Erythroblast (primary cell): ENCODE measurements at regions not wholly inside any gene's neighbourhood (a gene's known extent, or its start where the extent isn't known, plus 50 kb on each side); places are given as distances from the start of the nearest gene placed in this dataset.

ENCODE experiments used
- DNase-seq, 2 experiments: peaks; one replicate each; lab custom pipeline; 2025; lab: John Stamatoyannopoulos, UW
- GATA1 ChIP-seq: IDR thresholded peaks from 2 replicates; pipeline ENCODE4 v1.6.1; 2011; ENCODE audit warnings: low read depth, mild to moderate bottlenecking, control low read depth, low read length, moderate library complexity
- POLR2A ChIP-seq: IDR thresholded peaks from 2 replicates; pipeline ENCODE4 v1.6.1; 2011; ENCODE audit warnings: mild to moderate bottlenecking, low read length

GRCh38 chr16:79713609-79714309 lies 113.2 kb upstream of the MAF start:
- TF ChIP-seq GATA1: no peak
- no peak for TF ChIP-seq POLR2A
- no peak for DNase-seq

DNA sequence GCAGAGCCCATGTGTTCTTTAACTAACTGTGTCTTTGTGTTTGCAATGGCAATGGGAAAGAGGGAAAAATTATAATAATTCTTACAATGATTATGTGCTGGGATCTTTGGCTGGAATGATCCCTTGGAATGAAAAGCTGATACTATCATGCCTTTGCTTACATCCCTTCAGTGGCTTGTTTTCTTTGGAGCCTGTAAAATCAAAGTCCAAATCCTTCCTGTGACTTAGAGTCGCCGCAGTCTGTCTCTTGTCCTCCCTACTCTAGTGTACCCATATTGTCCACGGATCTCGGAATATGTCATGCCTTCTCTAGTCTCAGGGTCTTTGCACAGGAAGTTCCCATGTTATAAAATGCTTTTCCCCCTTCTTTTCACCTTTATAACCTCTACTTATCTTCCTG lies 111.7 kb upstream of the MAF start:
- no peak for DNase-seq
- no peak for TF ChIP-seq GATA1
- TF ChIP-seq POLR2A: no peak

DNA sequence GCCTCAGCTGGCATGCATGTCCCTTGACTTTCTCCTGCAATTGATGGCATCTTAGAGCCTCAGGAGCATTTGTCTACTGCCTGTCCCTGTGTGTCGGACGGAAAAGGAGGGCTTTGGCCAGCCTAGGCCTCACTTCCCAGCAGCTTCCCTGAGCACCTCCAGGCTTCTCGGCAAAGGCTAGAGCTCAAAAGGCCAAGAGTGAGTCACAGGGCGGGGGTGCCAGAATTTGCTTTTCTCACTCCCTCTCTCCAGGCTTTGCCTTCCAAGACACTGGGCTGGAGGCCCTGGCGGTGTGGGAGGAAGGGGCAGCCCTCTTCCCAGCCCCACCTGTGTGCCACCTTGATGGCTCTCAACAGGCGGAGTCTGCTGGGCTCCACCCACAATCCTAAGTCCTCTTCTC lies 107.3 kb upstream of the MAF start:
- DNase-seq: no peak
- TF ChIP-seq POLR2A (no peak), GATA1 (no peak)

GRCh38 chr16:79703066-79703465 lies 102.5 kb upstream of the MAF start:
- no peak for TF ChIP-seq GATA1
- no peak for TF ChIP-seq POLR2A
- DNase-seq: no peak

DNA sequence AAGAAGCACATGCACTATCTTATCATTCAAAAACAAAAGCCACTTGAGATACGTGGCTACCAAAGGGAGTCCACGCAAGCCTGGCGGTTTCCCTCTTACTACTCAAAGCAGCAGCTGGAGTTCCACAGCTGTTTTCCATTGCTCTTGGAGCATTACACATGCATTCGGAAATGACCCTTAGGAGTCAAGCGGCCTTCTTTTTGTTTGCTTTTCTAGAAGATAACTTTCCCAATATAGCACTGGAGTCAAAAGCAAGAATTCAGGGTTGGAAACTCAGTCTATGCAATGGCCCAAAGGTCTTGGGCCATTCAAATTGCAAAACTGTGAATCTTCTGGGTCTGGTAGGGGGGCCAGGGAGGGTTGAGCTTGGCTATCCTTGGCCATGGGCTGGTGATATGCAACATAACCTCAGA lies 97.8 kb upstream of the MAF start:
- TF ChIP-seq POLR2A: no peak
- no peak for TF ChIP-seq GATA1
- DNase-seq: no peak

- DNase-seq: no peak
- no peak for TF ChIP-seq POLR2A
- TF ChIP-seq GATA1: no peak
Observed at GRCh38 chr16:79697562-79698112, 97.1 kb upstream of the MAF start.

DNA sequence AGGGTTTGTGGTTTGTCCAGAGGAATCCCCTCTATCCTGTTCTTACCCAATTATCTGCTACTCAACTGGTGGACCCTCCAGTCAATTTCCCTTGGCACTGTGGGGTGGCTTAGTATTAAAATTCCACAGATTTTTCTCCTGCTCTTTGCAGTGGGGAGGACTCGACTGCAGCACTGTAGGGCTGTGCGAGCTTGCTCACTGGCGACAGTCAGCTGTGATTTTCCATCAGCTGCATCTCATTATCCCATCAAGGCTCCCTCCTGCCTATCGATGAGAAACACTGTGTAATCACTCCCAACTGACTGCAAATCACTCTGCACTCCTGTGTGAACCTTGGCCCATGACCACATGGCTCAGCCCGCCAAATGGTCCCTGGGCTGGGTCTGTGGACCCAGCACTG lies 90.5 kb upstream of the MAF start:
- no peak for DNase-seq
- no peak for TF ChIP-seq POLR2A
- TF ChIP-seq GATA1: no peak

GRCh38 chr16:79690159-79690558 lies 89.6 kb upstream of the MAF start:
- no peak for DNase-seq

GRCh38 chr16:79687249-79688130 lies 87.0 kb upstream of the MAF start:
- no peak for DNase-seq
- TF ChIP-seq POLR2A (no peak), GATA1 (no peak)

More at GRCh38 chr16:79690159-79690558, 89.6 kb upstream of the MAF start:
- TF ChIP-seq POLR2A (no peak), GATA1 (no peak)

GRCh38 chr16:79685871-79686270 lies 85.3 kb upstream of the MAF start:
- no peak for DNase-seq
- TF ChIP-seq GATA1 (no peak), POLR2A (no peak)

DNA sequence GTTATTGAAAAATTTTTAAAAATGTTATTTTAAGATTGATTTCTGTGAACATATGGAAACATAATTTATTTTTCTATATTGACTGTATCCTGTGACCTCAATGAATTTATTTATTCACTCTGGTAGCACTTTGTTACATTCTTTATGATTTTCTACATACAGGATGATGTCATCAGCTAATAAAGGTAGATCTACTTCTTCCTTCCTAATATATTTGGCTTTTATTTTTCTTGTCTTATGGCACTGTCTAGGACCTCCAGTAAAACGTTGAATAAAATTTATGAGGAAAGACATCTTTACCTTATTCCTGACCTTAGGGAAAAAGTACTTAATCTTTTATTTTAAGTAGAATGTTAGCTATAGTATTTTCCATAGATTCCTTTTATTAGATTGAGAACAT lies 78.8 kb upstream of the MAF start:
- TF ChIP-seq GATA1 (no peak), POLR2A (no peak)
- DNase-seq: no peak

- DNase-seq: no peak
- TF ChIP-seq GATA1: no peak
- TF ChIP-seq POLR2A: no peak
Observed at GRCh38 chr16:79677799-79678530, 77.4 kb upstream of the MAF start.

GRCh38 chr16:79673635-79674034 lies 73.1 kb upstream of the MAF start:
- TF ChIP-seq POLR2A (no peak), GATA1 (no peak)
- DNase-seq: peak in 1 of 2 experiments; percentile 1
